Left ventricle myocardium inferior (tissue), 1 donor: ENCODE measurements at regions not wholly inside any gene's neighbourhood (a gene's known extent, or its start where the extent isn't known, plus 50 kb on each side); places are given as distances from the start of the nearest gene placed in this dataset.

Experiments used
- DNase-seq: peaks from one replicate; pipeline ENCODE4 v3.0.0-alpha.2; 2020
- H3K27ac ChIP-seq: fragments of 200-600 bp; replicated peaks from 2 replicates; pipeline ENCODE4 v1.8.0; 2021
- H3K27me3 ChIP-seq: fragments of 200-600 bp; 2 replicates; pipeline ENCODE4 v1.8.0; 2021; ENCODE audit warnings: low read depth
- H3K36me3 ChIP-seq: fragments of 200-600 bp; 2 replicates; pipeline ENCODE4 v1.8.0; 2021
- H3K4me1 ChIP-seq: fragments of 200-600 bp; 2 replicates; pipeline ENCODE4 v1.8.0; 2021
- H3K4me3 ChIP-seq: fragments of 200-600 bp; 2 replicates; pipeline ENCODE4 v1.8.0; 2021; ENCODE audit warnings: mild to moderate bottlenecking, moderate library complexity
- H3K9me3 ChIP-seq: fragments of 200-600 bp; replicated peaks from 2 replicates; pipeline ENCODE4 v1.8.0; 2021
- CTCF ChIP-seq: fragments of 200-600 bp; IDR thresholded peaks from 2 replicates; pipeline ENCODE4 v1.8.0; 2021; ENCODE audit warnings: antibody characterized with exemption, mild to moderate bottlenecking, borderline replicate concordance
- intact Hi-C: fragments of 100-400 bp; cut with micrococcal nuclease; formaldehyde crosslinking; loops from one replicate; pipeline ENCODE4 v1.11.0; 2022
- donor health status: DM: no; HTN: yes; CAD: no; lungs with severe emphysema.

- TF ChIP-seq CTCF, result no peak
- H3K36me3 ChIP-seq, result no peaks in the 10 kb centered on the region
- H3K4me1 ChIP-seq, result no peaks in the 10 kb centered on the region
- DNase-seq, result no peak
- intact Hi-C loops, result no loop called here
- no peak overlapping the region for H3K4me3 ChIP-seq
- H3K27ac ChIP-seq, result no peak overlapping the region
- peaks cover 44% of the 10 kb centered on the region for H3K27me3 ChIP-seq
- no peaks in the 10 kb centered on the region for H3K9me3 ChIP-seq
Observed at GRCh38 chr20:51910321-51911050, 108.2 kb upstream of the SALL4 start.

- H3K27ac ChIP-seq, result no peak overlapping the region
- no peaks in the 10 kb centered on the region for H3K4me1 ChIP-seq
- H3K27me3 ChIP-seq, result peaks cover 55% of the 10 kb centered on the region
- no peak overlapping the region for H3K4me3 ChIP-seq
- no peaks in the 10 kb centered on the region for H3K36me3 ChIP-seq
- H3K9me3 ChIP-seq, result no peaks in the 10 kb centered on the region
- TF ChIP-seq CTCF, result no peak
- DNase-seq, result no peak
- intact Hi-C loops, result no loop called here
Observed at GRCh38 chr20:51906679-51907078, 104.4 kb upstream of the SALL4 start.

- intact Hi-C loops, result no loop called here
- no peaks in the 10 kb centered on the region for H3K9me3 ChIP-seq
- peaks cover 55% of the 10 kb centered on the region for H3K27me3 ChIP-seq
- no peak overlapping the region for H3K27ac ChIP-seq
- no peak overlapping the region for H3K4me3 ChIP-seq
- no peak for DNase-seq
- no peaks in the 10 kb centered on the region for H3K4me1 ChIP-seq
- no peak for TF ChIP-seq CTCF
- H3K36me3 ChIP-seq, result no peaks in the 10 kb centered on the region
Observed at GRCh38 chr20:51906049-51906448, 103.7 kb upstream of the SALL4 start.

GRCh38 chr20:51902933-51903332, 100.6 kb upstream of the SALL4 start:
- Histone ChIP-seq H3K36me3 (no peaks in the 10 kb centered on the region), H3K27ac (no peak overlapping the region), H3K4me3 (no peak overlapping the region), H3K27me3 (peaks cover 44% of the 10 kb centered on the region), H3K4me1 (no peaks in the 10 kb centered on the region), H3K9me3 (peaks cover 8% of the 10 kb centered on the region)
- no peak for TF ChIP-seq CTCF
- no peak for DNase-seq
- intact Hi-C loops, result no loop called here

- intact Hi-C loops, result no loop called here
- no peak overlapping the region for H3K4me3 ChIP-seq
- peaks cover 8% of the 10 kb centered on the region for H3K9me3 ChIP-seq
Observed at GRCh38 chr20:51900443-51900842, 98.1 kb upstream of the SALL4 start.

More at GRCh38 chr20:51900443-51900842, 98.1 kb upstream of the SALL4 start:
- no peak overlapping the region for H3K27ac ChIP-seq
- no peak for DNase-seq
- no peak for TF ChIP-seq CTCF
- H3K27me3 ChIP-seq, result peaks cover 28% of the 10 kb centered on the region
- H3K36me3 ChIP-seq, result no peaks in the 10 kb centered on the region
- no peaks in the 10 kb centered on the region for H3K4me1 ChIP-seq
